Adrenal gland (tissue), 9 donors: ENCODE measurements at regions not wholly inside any gene's neighbourhood (a gene's known extent, or its start where the extent isn't known, plus 50 kb on each side); places are given as distances from the start of the nearest gene placed in this dataset.

Experiments used
- DNase-seq, 7 donors: peaks; one replicate each; pipeline ENCODE4 v3.0.0-alpha.2; 2019 to 2020
- H3K27ac ChIP-seq, 5 donors: fragments of 200-600 bp; sonication (generic) in 4 of 5; 1 replicate in 3 of 5; 2 replicates in 2 of 5; pipeline versions ENCODE4 v1.5.1 to v1.8.0; 2016 to 2020; ENCODE audit warnings: mild to moderate bottlenecking in 1 of 5
- H3K27me3 ChIP-seq: fragments of 200-600 bp; 2 replicates; pipeline ENCODE4 v1.8.0; 2021
- H3K36me3 ChIP-seq, 2 donors: fragments of 200-600 bp; replicated peaks in 1 of 2; 1 replicate in 1 of 2; 2 replicates in 1 of 2; pipeline versions ENCODE4 v1.5.1 to v1.8.0; 2018 to 2022
- H3K4me1 ChIP-seq, 2 donors: fragments of 200-600 bp; replicated peaks in 1 of 2; 1 replicate in 1 of 2; 2 replicates in 1 of 2; pipeline versions ENCODE4 v1.5.1 to v1.8.0; 2018 to 2021
- H3K4me3 ChIP-seq, 4 donors: fragments of 200-600 bp; sonication (generic) in 3 of 4; one replicate each; pipeline ENCODE4 v1.5.1; 2016 to 2018
- H3K9me3 ChIP-seq, 3 donors: fragments of 200-600 bp; sonication (generic) in 1 of 3; replicated peaks in 1 of 3; 1 replicate in 2 of 3; 2 replicates in 1 of 3; pipeline versions ENCODE4 v1.5.1 to v1.8.0; 2016 to 2021
- POLR2A ChIP-seq, 2 donors: fragments of 450-650 bp; IDR thresholded peaks; one replicate each; pipeline ENCODE4 v1.6.1; 2017; ENCODE audit warnings: antibody characterized with exemption in 2 of 2, mild to moderate bottlenecking in 2 of 2, moderate library complexity in 1 of 2
- WGBS, 4 donors: extraction: QIAGEN DNeasy Blood & Tissue Kit in 2 of 4; methylation state at CpG; one replicate each; pipeline versions ENCODE4 v1.1.5 to v1.1.7; 2013 to 2017; 5-methylcytosine and 5-hydroxymethylcytosine counted together
- intact Hi-C, 2 donors: fragments of 100-400 bp; cut with DNase I; formaldehyde crosslinking; loops; one replicate each; pipeline versions ENCODE4 v1.14.1 to v1.15.0; 2022 to 2023
- TF ChIP-seq, protein P1 (sequence below), 6 experiments: fragments of 450-650 bp in 4 of 6; fragments of 200-600 bp in 2 of 6; sonication (generic) in 1 of 6; IDR thresholded peaks; 1 replicate in 5 of 6; 2 replicates in 1 of 6; pipeline versions ENCODE4 v1.5.1 to v1.8.0; 2016 to 2021; ENCODE audit warnings: antibody characterized with exemption in 6 of 6, mild to moderate bottlenecking in 2 of 6, moderate library complexity in 1 of 6
- donor health status: healthy with polysubstance abuse.
- donor health status: Bipolar disorder and iron deficiency.
- donor health status: DM: yes; HTN: yes; CAD: no.
- donor health status: DM: no; HTN: no; CAD: no.
- donor health status: DM: no; HTN: no; CAD: no.

DNA sequence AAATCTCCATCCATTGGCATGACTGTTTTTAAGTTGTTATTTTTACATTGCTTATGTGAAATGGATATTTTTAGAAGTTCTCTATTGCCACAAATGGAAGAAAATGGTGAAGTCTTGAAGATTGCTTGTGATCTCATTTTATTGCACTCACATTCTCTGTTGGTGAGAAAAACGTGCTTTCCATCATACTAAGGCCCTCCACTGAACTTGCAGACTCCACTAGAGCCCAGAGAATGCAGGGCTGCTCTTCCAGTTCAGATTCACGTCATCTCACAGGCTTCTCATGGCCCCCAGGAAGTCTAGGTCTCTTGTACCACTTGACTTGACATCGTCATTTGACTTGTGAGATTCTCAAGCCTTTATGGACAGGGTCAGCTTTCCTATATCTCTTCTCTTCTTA, 254.8 kb upstream of the COPS8 start:
- H3K4me3 ChIP-seq: no peak overlapping the region
- WGBS, 4 donors: 69 to 81% (median 76%) methylated on average over 3 of the region's 3 CpGs
- no peaks in the 10 kb centered on the region for H3K27me3 ChIP-seq
- H3K4me1 ChIP-seq: no peaks in the 10 kb centered on the region
- TF ChIP-seq, protein P1, sequence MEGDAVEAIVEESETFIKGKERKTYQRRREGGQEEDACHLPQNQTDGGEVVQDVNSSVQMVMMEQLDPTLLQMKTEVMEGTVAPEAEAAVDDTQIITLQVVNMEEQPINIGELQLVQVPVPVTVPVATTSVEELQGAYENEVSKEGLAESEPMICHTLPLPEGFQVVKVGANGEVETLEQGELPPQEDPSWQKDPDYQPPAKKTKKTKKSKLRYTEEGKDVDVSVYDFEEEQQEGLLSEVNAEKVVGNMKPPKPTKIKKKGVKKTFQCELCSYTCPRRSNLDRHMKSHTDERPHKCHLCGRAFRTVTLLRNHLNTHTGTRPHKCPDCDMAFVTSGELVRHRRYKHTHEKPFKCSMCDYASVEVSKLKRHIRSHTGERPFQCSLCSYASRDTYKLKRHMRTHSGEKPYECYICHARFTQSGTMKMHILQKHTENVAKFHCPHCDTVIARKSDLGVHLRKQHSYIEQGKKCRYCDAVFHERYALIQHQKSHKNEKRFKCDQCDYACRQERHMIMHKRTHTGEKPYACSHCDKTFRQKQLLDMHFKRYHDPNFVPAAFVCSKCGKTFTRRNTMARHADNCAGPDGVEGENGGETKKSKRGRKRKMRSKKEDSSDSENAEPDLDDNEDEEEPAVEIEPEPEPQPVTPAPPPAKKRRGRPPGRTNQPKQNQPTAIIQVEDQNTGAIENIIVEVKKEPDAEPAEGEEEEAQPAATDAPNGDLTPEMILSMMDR (IDR thresholded peaks at IDR 0.05): no peak
- TF ChIP-seq POLR2A (IDR thresholded peaks at IDR 0.05): no peak
- DNase-seq: no peak
- intact Hi-C loops: no loop called here
- no peaks in the 10 kb centered on the region for H3K36me3 ChIP-seq
- no peaks in the 10 kb centered on the region for H3K9me3 ChIP-seq
- no peak overlapping the region for H3K27ac ChIP-seq

GRCh38 chr2:236831698-236832097, 254.0 kb upstream of the COPS8 start:
- H3K4me1 ChIP-seq: no peaks in the 10 kb centered on the region
- H3K27me3 ChIP-seq: no peaks in the 10 kb centered on the region
- H3K27ac ChIP-seq: no peak overlapping the region
- no peak overlapping the region for H3K4me3 ChIP-seq
- H3K36me3 ChIP-seq: no peaks in the 10 kb centered on the region
- intact Hi-C loops: no loop called here
- no peaks in the 10 kb centered on the region for H3K9me3 ChIP-seq
- no peak for DNase-seq
- 76 to 90% (median 85%) methylated on average over 6 of the region's 6 CpGs for WGBS, 4 donors
- TF ChIP-seq, protein P1 (IDR thresholded peaks at IDR 0.05): no peak
- no peak for TF ChIP-seq POLR2A (IDR thresholded peaks at IDR 0.05)

GRCh38 chr2:236833501-236834073, 252.1 kb upstream of the COPS8 start:
- H3K4me3 ChIP-seq: no peak overlapping the region
- 79 to 82% (median 81%) methylated on average over 3 of the region's 3 CpGs for WGBS, 4 donors
- H3K4me1 ChIP-seq: no peaks in the 10 kb centered on the region
- no peak for DNase-seq
- no peaks in the 10 kb centered on the region for H3K36me3 ChIP-seq
- no peaks in the 10 kb centered on the region for H3K27me3 ChIP-seq
- no peak for TF ChIP-seq POLR2A (IDR thresholded peaks at IDR 0.05)
- TF ChIP-seq, protein P1 (IDR thresholded peaks at IDR 0.05): no peak
- intact Hi-C loops: no loop called here
- H3K9me3 ChIP-seq: no peaks in the 10 kb centered on the region
- no peak overlapping the region for H3K27ac ChIP-seq

DNA sequence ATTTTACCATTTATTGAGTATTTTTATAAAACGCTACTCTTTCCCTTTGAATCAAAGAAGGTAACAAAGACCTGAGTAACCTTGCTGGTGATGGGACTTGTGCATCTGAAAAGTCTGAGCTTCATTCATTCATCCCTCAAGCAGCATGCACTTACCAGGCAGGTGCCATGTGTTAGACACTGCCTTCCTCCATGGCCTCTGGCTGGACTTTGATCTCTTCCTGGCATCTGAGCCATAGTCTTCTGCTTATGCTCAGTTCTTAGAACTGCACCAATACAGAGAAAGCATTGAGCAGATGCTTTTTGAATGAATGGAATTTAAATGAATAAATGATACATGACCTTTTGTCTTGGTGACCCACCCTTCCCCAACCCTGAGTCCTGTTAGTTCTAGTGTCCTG, 251.4 kb upstream of the COPS8 start:
- no peaks in the 10 kb centered on the region for H3K36me3 ChIP-seq
- H3K4me1 ChIP-seq: no peaks in the 10 kb centered on the region
- 56 to 90% (median 76%) methylated on average over 1 of the region's 1 CpG for WGBS, 4 donors
- H3K4me3 ChIP-seq: no peak overlapping the region
- intact Hi-C loops: no loop called here
- no peaks in the 10 kb centered on the region for H3K27me3 ChIP-seq
- H3K9me3 ChIP-seq: no peaks in the 10 kb centered on the region
- H3K27ac ChIP-seq: no peak overlapping the region
- DNase-seq: no peak
- no peak for TF ChIP-seq POLR2A (IDR thresholded peaks at IDR 0.05)
- TF ChIP-seq, protein P1 (IDR thresholded peaks at IDR 0.05): no peak
